Fibroblast of gingiva (primary cell): ENCODE measurements at regions not wholly inside any gene's neighbourhood (a gene's known extent, or its start where the extent isn't known, plus 50 kb on each side); places are given as distances from the start of the nearest gene placed in this dataset.

ENCODE experiments used
- DNase-seq: peaks from one replicate; pipeline ENCODE4 v3.0.0-alpha.2; 2011; ENCODE audit warnings: low read depth

- DNase-seq: peak; percentile 20
These were observed 52.8 kb upstream of the FILIP1 start for GRCh38 chr6:75546381-75546780.

GRCh38 chr6:75550544-75551167, 51.0 kb upstream of the SENP6 start:
- DNase-seq: no peak

GRCh38 chr6:75551367-75551952, 50.2 kb upstream of the SENP6 start:
- no peak for DNase-seq
